H1 (cell line): ENCODE measurements at regions not wholly inside any gene's neighbourhood (a gene's known extent, or its start where the extent isn't known, plus 50 kb on each side); places are given as distances from the start of the nearest gene placed in this dataset.

Source experiments
- BCL11A ChIP-seq, 2 experiments: IDR thresholded peaks; one replicate each; pipeline ENCODE4 v1.6.1; 2011; ENCODE audit warnings: low read depth in 2 of 2, low read length in 2 of 2, mild to moderate bottlenecking in 2 of 2
- BRCA1 ChIP-seq: IDR thresholded peaks from 2 replicates; pipeline ENCODE4 v1.6.1; 2012; ENCODE audit warnings: low read depth, low read length, improper control_type of control experiment
- CREB1 ChIP-seq: IDR thresholded peaks from 2 replicates; pipeline ENCODE4 v1.6.1; 2012; ENCODE audit warnings: inconsistent platforms
- EZH2 ChIP-seq: fragments of 200-600 bp; sonication (generic); IDR thresholded peaks from 2 replicates; pipeline ENCODE4 v1.7.1; 2012; ENCODE audit warnings: low read depth, mild to moderate bottlenecking, moderate library complexity, low read length, inconsistent platforms; ENCODE audit not compliant: severe bottlenecking
- NANOG ChIP-seq: IDR thresholded peaks from 2 replicates; pipeline ENCODE4 v1.6.1; 2011; ENCODE audit warnings: low read length, low read depth, mild to moderate bottlenecking, inconsistent platforms; ENCODE audit not compliant: insufficient read depth, poor library complexity, severe bottlenecking
- PHF8 ChIP-seq: fragments of 200-600 bp; sonication (generic); conservative IDR thresholded peaks from 2 replicates; pipeline ENCODE4 v1.7.1; 2012; ENCODE audit warnings: low read depth, mild to moderate bottlenecking, inconsistent platforms, low read length, moderate library complexity
- POU5F1 ChIP-seq: IDR thresholded peaks from 2 replicates; pipeline ENCODE4 v1.6.1; 2011; ENCODE audit warnings: low read depth, mild to moderate bottlenecking, low read length, moderate library complexity
- SIX5 ChIP-seq: IDR thresholded peaks from 2 replicates; pipeline ENCODE4 v1.6.1; 2011; ENCODE audit warnings: mild to moderate bottlenecking, low read depth, low read length
- SP1 ChIP-seq: IDR thresholded peaks from 2 replicates; pipeline ENCODE4 v1.6.1; 2011; ENCODE audit warnings: low read depth, low read length
- SRF ChIP-seq: IDR thresholded peaks from 2 replicates; pipeline ENCODE4 v1.6.1; 2011; ENCODE audit warnings: mild to moderate bottlenecking, low read depth, low read length, moderate library complexity
- TCF12 ChIP-seq: IDR thresholded peaks from 2 replicates; pipeline ENCODE4 v1.6.1; 2011; ENCODE audit warnings: low read depth, mild to moderate bottlenecking, low read length
- YY1 ChIP-seq: IDR thresholded peaks from 2 replicates; pipeline ENCODE4 v1.6.1; 2011; ENCODE audit warnings: low read depth, mild to moderate bottlenecking, low read length
- TF ChIP-seq, protein P1 (sequence below): fragments of 300-600 bp; sonication (generic); IDR thresholded peaks from 2 replicates; pipeline ENCODE4 v1.7.1; 2012; ENCODE audit warnings: low read length, moderate library complexity, mild to moderate bottlenecking, inconsistent platforms; ENCODE audit not compliant: insufficient replicate concordance

DNA sequence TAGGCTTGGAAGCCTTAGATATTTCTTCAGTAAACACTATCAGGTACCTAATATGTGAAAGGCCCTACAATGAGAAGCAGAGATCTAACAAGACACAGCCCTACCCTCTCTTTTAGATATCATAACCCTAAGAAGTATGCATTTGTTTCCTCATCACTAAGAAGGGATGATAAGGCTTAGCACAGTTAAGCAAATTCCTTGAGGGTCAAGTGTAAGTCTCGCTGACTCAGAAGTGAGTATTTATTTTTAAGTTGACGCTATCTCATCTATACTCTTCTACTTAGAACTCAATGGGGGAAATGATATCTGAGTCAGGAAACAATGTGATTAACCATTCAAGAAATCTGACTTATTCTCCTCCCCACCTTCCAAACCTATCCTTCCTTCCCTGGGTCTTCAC lies 149.7 kb downstream of the ESM1 start (continued):
- TF ChIP-seq, protein P1, sequence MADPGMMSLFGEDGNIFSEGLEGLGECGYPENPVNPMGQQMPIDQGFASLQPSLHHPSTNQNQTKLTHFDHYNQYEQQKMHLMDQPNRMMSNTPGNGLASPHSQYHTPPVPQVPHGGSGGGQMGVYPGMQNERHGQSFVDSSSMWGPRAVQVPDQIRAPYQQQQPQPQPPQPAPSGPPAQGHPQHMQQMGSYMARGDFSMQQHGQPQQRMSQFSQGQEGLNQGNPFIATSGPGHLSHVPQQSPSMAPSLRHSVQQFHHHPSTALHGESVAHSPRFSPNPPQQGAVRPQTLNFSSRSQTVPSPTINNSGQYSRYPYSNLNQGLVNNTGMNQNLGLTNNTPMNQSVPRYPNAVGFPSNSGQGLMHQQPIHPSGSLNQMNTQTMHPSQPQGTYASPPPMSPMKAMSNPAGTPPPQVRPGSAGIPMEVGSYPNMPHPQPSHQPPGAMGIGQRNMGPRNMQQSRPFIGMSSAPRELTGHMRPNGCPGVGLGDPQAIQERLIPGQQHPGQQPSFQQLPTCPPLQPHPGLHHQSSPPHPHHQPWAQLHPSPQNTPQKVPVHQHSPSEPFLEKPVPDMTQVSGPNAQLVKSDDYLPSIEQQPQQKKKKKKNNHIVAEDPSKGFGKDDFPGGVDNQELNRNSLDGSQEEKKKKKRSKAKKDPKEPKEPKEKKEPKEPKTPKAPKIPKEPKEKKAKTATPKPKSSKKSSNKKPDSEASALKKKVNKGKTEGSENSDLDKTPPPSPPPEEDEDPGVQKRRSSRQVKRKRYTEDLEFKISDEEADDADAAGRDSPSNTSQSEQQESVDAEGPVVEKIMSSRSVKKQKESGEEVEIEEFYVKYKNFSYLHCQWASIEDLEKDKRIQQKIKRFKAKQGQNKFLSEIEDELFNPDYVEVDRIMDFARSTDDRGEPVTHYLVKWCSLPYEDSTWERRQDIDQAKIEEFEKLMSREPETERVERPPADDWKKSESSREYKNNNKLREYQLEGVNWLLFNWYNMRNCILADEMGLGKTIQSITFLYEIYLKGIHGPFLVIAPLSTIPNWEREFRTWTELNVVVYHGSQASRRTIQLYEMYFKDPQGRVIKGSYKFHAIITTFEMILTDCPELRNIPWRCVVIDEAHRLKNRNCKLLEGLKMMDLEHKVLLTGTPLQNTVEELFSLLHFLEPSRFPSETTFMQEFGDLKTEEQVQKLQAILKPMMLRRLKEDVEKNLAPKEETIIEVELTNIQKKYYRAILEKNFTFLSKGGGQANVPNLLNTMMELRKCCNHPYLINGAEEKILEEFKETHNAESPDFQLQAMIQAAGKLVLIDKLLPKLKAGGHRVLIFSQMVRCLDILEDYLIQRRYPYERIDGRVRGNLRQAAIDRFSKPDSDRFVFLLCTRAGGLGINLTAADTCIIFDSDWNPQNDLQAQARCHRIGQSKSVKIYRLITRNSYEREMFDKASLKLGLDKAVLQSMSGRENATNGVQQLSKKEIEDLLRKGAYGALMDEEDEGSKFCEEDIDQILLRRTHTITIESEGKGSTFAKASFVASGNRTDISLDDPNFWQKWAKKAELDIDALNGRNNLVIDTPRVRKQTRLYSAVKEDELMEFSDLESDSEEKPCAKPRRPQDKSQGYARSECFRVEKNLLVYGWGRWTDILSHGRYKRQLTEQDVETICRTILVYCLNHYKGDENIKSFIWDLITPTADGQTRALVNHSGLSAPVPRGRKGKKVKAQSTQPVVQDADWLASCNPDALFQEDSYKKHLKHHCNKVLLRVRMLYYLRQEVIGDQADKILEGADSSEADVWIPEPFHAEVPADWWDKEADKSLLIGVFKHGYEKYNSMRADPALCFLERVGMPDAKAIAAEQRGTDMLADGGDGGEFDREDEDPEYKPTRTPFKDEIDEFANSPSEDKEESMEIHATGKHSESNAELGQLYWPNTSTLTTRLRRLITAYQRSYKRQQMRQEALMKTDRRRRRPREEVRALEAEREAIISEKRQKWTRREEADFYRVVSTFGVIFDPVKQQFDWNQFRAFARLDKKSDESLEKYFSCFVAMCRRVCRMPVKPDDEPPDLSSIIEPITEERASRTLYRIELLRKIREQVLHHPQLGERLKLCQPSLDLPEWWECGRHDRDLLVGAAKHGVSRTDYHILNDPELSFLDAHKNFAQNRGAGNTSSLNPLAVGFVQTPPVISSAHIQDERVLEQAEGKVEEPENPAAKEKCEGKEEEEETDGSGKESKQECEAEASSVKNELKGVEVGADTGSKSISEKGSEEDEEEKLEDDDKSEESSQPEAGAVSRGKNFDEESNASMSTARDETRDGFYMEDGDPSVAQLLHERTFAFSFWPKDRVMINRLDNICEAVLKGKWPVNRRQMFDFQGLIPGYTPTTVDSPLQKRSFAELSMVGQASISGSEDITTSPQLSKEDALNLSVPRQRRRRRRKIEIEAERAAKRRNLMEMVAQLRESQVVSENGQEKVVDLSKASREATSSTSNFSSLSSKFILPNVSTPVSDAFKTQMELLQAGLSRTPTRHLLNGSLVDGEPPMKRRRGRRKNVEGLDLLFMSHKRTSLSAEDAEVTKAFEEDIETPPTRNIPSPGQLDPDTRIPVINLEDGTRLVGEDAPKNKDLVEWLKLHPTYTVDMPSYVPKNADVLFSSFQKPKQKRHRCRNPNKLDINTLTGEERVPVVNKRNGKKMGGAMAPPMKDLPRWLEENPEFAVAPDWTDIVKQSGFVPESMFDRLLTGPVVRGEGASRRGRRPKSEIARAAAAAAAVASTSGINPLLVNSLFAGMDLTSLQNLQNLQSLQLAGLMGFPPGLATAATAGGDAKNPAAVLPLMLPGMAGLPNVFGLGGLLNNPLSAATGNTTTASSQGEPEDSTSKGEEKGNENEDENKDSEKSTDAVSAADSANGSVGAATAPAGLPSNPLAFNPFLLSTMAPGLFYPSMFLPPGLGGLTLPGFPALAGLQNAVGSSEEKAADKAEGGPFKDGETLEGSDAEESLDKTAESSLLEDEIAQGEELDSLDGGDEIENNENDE: no peak
- TF ChIP-seq EZH2: no peak
- no peak for TF ChIP-seq NANOG
- no peak for TF ChIP-seq PHF8
- no peak for TF ChIP-seq SP1
- TF ChIP-seq YY1: no peak
- TF ChIP-seq SRF: no peak
- TF ChIP-seq BCL11A (IDR thresholded peaks at IDR 0.05; ENCODE audit: low read depth in 2 of 2, low read length in 2 of 2): no peak
- no peak for TF ChIP-seq POU5F1
- no peak for TF ChIP-seq TCF12
- no peak for TF ChIP-seq BRCA1
- TF ChIP-seq SIX5: no peak
- TF ChIP-seq CREB1: no peak
- TF ChIP-seq, all 59 proteins: peak for 0
